GM10266 (cell line): ENCODE measurements at regions not wholly inside any gene's neighbourhood (a gene's known extent, or its start where the extent isn't known, plus 50 kb on each side); places are given as distances from the start of the nearest gene placed in this dataset.

Experiments used
- DNase-seq: peaks from one replicate; pipeline ENCODE4 v3.0.0; 2012; ENCODE audit errors: extremely low spot score
- CTCF ChIP-seq: IDR thresholded peaks from 2 replicates; pipeline ENCODE4 v1.5.1; 2012; ENCODE audit warnings: mild to moderate bottlenecking, low read depth; ENCODE audit not compliant: control insufficient read depth, insufficient read depth; ENCODE audit errors: missing control alignments

- DNase-seq: no peak
- no peak for TF ChIP-seq CTCF
Observed at GRCh38 chr1:25057188-25057587, 127.1 kb upstream of the RUNX3 start.

DNA sequence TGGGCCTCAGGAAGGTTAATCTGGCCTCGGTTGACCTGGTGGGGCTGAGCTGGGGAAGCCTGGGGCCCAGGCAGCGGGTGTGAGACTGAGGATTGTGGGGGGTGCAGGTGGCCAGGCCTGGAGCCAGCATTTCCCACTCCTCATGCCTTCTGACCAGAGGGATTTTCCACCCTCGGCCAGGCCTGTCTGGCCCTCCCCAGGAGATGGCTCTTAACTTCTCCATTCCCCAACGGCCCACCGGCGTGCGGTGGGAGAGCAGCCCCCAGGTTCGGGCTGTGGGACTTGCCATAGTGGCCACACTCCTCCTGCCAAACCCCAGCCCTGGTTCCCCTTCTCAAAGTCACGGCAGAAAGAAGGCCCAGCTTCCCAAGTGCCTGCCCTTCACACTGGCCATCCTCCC, 126.5 kb upstream of the RUNX3 start:
- no peak for TF ChIP-seq CTCF
- no peak for DNase-seq

DNA sequence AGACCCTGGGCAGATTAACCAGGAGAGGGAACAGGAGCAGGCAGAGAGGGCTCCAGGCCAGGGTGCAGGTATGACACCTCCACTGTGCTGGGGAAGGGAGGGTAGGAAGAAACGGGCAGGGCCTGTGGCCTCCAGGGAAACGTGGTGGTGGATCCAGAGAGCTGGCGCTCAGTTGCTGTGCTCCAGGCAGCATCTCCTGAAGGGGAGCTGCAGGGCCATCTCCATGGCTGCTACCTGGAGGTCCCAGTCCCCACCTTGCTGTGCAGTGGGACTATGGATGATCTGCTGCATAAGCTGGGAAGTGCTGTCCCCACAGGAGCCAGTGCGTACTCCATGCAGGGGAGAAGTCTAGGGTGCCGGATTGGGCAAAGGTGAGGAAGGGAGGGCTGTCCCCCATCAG, 125.9 kb upstream of the RUNX3 start:
- DNase-seq: no peak
- no peak for TF ChIP-seq CTCF

DNA sequence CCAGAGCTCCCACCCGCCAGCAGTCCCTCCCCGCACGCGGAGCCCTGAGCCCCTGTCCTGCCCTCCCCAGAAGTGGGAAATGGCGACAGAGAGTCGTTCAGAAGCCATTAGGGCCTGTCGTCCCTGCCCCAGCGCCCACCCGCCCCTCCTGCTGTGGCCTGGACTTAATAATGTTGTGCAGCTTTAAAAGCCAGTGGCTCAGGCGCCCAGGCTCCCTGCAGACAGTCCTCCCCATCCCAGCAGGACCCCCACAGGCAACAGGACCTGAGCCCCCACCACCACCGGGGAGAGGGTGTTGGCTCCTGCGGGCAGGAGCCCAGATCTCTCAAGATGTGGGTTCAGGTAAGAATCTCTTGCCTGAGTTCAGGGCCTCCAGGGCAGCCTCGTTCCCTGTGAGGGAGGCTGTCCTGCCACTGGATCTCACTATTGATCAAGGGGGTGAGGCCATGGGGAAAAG, 125.3 kb upstream of the RUNX3 start:
- DNase-seq: no peak

DNA sequence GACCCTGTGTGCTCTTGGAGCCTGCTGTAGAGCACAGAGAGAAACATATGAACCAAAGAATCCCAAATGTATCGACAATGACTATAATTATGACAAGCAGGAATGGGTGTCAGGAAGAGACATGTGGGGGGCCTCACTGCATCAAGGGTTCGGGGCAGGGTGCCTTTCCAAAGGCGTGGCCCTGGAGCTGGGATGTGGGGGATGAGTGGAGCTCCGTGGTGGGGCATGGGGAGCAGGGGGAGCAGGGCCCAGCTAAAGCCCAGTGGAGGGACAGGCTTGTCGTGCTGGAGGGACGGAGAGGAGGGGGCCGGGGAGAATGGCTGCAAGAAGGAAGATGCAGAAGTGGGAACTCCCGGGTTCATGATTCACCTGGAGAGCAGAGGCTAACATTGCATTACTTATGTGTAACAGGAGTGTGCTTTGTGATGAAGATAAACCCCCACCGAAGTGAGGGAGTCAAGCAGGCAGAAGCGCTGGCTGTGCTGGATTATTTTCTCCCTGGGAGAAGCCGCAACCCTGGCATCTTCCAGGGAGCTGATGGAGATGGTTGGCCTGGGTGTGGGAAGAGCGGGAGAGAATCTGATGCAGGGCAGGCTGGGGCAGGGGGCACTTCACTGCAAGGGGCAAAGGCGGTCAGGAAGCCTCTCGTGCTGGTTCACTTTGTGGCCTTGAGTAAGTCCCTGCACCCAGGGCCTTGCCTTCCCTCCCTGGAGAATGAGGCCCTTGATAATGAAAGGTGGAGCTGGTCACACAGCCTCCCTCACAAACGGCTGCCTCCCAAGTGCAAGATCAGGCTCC, 124.6 kb upstream of the RUNX3 start:
- TF ChIP-seq CTCF: no peak
- no peak for DNase-seq

More for the DNA sequence above, 125.3 kb upstream of the RUNX3 start:
- TF ChIP-seq CTCF: no peak

GRCh38 chr1:25053576-25054250, 123.6 kb upstream of the RUNX3 start:
- no peak for DNase-seq
- no peak for TF ChIP-seq CTCF

DNA sequence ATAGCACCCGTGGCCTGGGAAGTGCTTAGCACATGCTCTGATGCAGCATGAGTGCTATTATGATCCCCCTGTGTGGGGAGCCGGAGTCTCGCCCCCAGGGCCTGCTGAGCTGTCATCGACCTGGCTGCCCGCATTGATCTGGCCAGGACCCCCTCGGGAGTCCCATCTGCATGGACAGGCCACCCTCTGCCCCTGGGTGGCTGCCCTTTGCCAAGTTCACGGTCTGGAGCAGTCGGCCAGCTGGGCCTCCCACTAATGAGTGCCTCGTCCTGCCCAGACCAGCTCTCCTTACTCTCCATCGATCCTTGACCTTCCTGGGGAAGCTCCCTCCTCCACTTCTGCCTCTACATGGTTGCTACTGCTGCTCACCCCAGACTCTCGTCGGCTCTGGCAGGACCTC, 121.8 kb upstream of the RUNX3 start:
- TF ChIP-seq CTCF: no peak
- DNase-seq: no peak
